Hepatocyte (in vitro differentiated cells): ENCODE measurements at regions not wholly inside any gene's neighbourhood (a gene's known extent, or its start where the extent isn't known, plus 50 kb on each side); places are given as distances from the start of the nearest gene placed in this dataset.

Experiments used
- EZH2 ChIP-seq: fragments of 200-600 bp; sonication (generic); IDR thresholded peaks from 2 replicates; pipeline ENCODE4 v1.6.1; 2016; ENCODE audit warnings: antibody characterized with exemption, mild to moderate bottlenecking, borderline replicate concordance
- EZH2phosphoT487 ChIP-seq: fragments of 200-600 bp; sonication (generic); IDR thresholded peaks from one replicate; pipeline ENCODE4 v1.6.1; 2018; ENCODE audit warnings: antibody characterized with exemption, mild to moderate bottlenecking, low read depth, moderate library complexity; ENCODE audit not compliant: unreplicated experiment, severe bottlenecking
- TF ChIP-seq, protein P1 (sequence below): fragments of 200-600 bp; sonication (generic); IDR thresholded peaks from 2 replicates; pipeline ENCODE4 v1.5.1; 2016; ENCODE audit warnings: antibody characterized with exemption, mild to moderate bottlenecking; ENCODE audit not compliant: poor library complexity

DNA sequence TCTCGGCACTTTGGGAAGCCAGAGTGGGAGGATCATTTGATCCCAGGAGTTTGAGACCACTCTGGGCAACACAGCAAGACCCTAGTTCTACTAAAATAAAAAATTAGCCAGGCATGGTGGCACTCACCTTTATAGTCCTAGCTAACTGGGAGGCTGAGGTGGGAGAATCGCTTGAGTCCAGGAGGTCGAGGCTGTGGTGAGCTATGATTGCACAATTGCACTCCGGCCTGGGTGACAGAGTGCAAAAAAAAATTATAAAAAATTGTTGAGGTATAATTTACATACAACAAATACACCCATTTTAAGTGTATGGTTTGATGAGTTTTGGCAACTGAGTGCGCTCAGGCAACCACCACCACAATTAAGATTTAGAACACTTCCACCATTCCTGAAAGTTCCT is 108.5 kb upstream of the GADD45A start:
- TF ChIP-seq, protein P1, sequence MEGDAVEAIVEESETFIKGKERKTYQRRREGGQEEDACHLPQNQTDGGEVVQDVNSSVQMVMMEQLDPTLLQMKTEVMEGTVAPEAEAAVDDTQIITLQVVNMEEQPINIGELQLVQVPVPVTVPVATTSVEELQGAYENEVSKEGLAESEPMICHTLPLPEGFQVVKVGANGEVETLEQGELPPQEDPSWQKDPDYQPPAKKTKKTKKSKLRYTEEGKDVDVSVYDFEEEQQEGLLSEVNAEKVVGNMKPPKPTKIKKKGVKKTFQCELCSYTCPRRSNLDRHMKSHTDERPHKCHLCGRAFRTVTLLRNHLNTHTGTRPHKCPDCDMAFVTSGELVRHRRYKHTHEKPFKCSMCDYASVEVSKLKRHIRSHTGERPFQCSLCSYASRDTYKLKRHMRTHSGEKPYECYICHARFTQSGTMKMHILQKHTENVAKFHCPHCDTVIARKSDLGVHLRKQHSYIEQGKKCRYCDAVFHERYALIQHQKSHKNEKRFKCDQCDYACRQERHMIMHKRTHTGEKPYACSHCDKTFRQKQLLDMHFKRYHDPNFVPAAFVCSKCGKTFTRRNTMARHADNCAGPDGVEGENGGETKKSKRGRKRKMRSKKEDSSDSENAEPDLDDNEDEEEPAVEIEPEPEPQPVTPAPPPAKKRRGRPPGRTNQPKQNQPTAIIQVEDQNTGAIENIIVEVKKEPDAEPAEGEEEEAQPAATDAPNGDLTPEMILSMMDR: no peak
- TF ChIP-seq EZH2 (no peak), EZH2phosphoT487 (no peak)
